KMS-11 (cell line): ENCODE measurements at regions not wholly inside any gene's neighbourhood (a gene's known extent, or its start where the extent isn't known, plus 50 kb on each side); places are given as distances from the start of the nearest gene placed in this dataset.

Experiments
- H2AFZ ChIP-seq: fragments of 200-600 bp; sonication (generic); 2 replicates; pipeline ENCODE4 v1.6.1; 2016; ENCODE audit warnings: antibody characterized with exemption, mixed run types, low read depth
- H3K27ac ChIP-seq: fragments of 200-600 bp; sonication (generic); 2 replicates; pipeline ENCODE4 v1.6.1; 2016; ENCODE audit warnings: mild to moderate bottlenecking, mixed run types
- H3K27me3 ChIP-seq: fragments of 200-600 bp; sonication (generic); 2 replicates; pipeline ENCODE4 v1.6.1; 2017; ENCODE audit warnings: mild to moderate bottlenecking, low read depth, mixed run types, moderate library complexity; ENCODE audit not compliant: insufficient read depth
- H3K36me3 ChIP-seq: fragments of 200-600 bp; sonication (generic); 2 replicates; pipeline ENCODE4 v1.6.1; 2017; ENCODE audit warnings: mild to moderate bottlenecking, mixed run types; ENCODE audit not compliant: insufficient read depth
- H3K4me1 ChIP-seq: fragments of 200-600 bp; sonication (generic); 2 replicates; pipeline ENCODE4 v1.6.1; 2016; ENCODE audit warnings: mild to moderate bottlenecking, low read depth, mixed run types; ENCODE audit not compliant: poor library complexity, severe bottlenecking
- H3K4me2 ChIP-seq: fragments of 200-600 bp; sonication (generic); 2 replicates; pipeline ENCODE4 v1.7.0; 2016; ENCODE audit warnings: mild to moderate bottlenecking, mixed run types
- H3K4me3 ChIP-seq: fragments of 200-600 bp; sonication (generic); IDR thresholded peaks from 2 replicates; pipeline ENCODE4 v1.6.1; 2017; ENCODE audit warnings: low read depth, low read length, mixed read lengths; ENCODE audit not compliant: insufficient read depth
- H3K79me2 ChIP-seq: fragments of 200-600 bp; sonication (generic); 2 replicates; pipeline ENCODE4 v1.6.1; 2016; ENCODE audit warnings: low read depth, mixed run types; ENCODE audit not compliant: insufficient read depth
- H3K9ac ChIP-seq: fragments of 200-600 bp; sonication (generic); 2 replicates; pipeline ENCODE4 v1.6.1; 2016; ENCODE audit warnings: mild to moderate bottlenecking, mixed run types
- H4K20me1 ChIP-seq: fragments of 200-600 bp; sonication (generic); 2 replicates; pipeline ENCODE4 v1.6.1; 2016; ENCODE audit warnings: mild to moderate bottlenecking, mixed run types; ENCODE audit not compliant: insufficient read depth
- TF ChIP-seq, protein P1 (sequence below): fragments of 200-600 bp; sonication (generic); conservative IDR thresholded peaks from 2 replicates; pipeline ENCODE4 v1.6.1; 2017; ENCODE audit warnings: low read depth, mild to moderate bottlenecking, antibody characterized with exemption, low read length, moderate library complexity, mixed read lengths

DNA sequence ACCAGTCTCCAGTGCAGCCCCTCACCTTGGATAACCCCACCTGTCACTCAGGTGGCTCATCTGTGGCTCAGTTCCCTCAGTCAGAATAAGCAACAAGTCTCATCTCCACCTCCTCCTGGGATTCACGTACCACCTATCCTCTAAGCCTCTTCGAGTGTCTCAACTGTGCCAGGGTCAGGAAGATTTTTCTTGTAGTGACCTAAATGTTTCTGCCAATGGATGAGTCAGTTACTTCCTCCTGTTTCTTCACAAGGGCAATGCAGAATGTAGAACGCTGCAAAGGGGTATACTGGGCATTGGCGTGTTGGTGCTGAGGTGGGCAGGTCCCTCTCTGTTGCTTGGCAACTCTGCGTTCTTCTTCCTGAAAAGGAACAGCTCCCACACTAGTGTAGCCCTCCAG, 213.3 kb upstream of the CXCR4 start:
- H3K79me2 ChIP-seq, result no peaks in the 10 kb centered on the region
- no peaks in the 10 kb centered on the region for H3K36me3 ChIP-seq
- H4K20me1 ChIP-seq, result no peaks in the 10 kb centered on the region
- no peak overlapping the region for H3K4me3 ChIP-seq
- no peak overlapping the region for H3K4me2 ChIP-seq
- no peak overlapping the region for H3K27ac ChIP-seq
- peaks cover 19% of the 10 kb centered on the region; the same call in 1 of the 2 replicates for H3K27me3 ChIP-seq
- no peak overlapping the region for H3K9ac ChIP-seq
- H3K4me1 ChIP-seq, result peaks cover 21% of the 10 kb centered on the region
- TF ChIP-seq, protein P1, sequence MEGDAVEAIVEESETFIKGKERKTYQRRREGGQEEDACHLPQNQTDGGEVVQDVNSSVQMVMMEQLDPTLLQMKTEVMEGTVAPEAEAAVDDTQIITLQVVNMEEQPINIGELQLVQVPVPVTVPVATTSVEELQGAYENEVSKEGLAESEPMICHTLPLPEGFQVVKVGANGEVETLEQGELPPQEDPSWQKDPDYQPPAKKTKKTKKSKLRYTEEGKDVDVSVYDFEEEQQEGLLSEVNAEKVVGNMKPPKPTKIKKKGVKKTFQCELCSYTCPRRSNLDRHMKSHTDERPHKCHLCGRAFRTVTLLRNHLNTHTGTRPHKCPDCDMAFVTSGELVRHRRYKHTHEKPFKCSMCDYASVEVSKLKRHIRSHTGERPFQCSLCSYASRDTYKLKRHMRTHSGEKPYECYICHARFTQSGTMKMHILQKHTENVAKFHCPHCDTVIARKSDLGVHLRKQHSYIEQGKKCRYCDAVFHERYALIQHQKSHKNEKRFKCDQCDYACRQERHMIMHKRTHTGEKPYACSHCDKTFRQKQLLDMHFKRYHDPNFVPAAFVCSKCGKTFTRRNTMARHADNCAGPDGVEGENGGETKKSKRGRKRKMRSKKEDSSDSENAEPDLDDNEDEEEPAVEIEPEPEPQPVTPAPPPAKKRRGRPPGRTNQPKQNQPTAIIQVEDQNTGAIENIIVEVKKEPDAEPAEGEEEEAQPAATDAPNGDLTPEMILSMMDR, result no peak
- no peak overlapping the region for H2AFZ ChIP-seq

DNA sequence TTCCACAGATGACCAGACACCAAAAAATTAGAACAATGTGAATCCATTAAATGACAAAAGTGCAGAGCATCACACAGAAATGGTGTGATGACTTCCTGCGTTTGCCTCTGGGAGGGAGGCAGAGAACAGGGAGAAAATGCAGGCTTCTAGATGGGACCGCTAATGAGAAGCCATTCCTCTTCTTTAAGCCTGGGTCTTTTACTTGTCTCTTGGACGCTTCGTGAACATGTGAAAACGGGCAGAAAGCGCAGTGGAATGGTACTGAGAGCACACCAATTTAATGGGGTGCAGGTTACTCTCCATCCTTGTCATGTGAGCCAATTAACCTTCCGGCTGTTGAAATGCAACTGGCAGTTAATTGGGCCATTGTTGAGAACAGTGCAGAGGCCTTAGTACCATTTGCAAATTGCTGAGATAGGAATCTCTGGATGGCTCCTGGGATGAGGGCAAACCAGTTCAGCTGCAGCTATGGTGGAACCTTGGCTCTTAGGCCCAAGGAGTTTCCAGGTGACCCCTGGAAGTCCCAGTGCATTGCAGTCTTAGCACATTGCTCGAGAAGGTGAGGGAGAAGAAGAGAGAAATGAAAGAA, 210.4 kb upstream of the CXCR4 start:
- Histone ChIP-seq H3K9ac (no peak overlapping the region), H4K20me1 (no peaks in the 10 kb centered on the region), H3K79me2 (no peaks in the 10 kb centered on the region), H3K4me3 (no peak overlapping the region), H3K27me3 (peaks cover 34% of the 10 kb centered on the region; the same call in 1 of the 2 replicates), H3K4me1 (peaks cover 27% of the 10 kb centered on the region), H3K36me3 (no peaks in the 10 kb centered on the region), H3K27ac (no peak overlapping the region), H2AFZ (no peak overlapping the region), H3K4me2 (peak overlapping the region; percentile 84)
- TF ChIP-seq, protein P1, result no peak

DNA sequence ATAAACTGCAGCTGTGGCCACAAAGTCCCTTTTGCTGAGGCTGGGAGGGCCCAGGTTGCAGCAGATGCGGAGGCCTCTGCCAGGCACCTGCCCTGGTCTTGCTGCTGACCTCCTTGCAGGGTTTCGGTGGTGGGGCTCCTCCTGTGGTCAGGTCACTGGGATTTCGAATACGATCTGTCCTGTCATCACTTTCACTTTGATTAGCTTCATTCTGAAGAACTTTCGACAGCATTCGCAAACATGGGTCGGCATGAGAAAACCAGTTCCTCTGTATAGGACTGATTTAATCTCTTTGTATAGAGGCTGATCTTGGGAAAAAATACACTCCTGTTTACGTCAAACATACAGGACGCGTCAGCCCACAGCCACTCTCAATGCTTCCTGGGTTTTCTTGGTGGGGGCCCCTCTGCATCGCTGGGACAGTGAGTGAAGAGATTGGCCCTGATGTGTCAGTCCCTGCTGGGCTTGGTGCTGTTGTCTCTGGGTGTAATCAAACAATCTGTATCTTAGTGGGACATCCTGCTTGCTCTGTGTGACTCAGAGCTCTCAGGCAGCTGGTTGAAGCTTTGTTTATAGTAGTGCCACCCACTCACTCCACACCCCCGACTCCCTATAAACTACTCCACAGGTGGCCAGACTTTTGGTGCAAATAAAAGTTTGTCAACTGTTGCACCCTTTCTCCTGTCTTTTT, 209.4 kb upstream of the CXCR4 start:
- TF ChIP-seq, protein P1, result no peak
- Histone ChIP-seq H2AFZ (no peak overlapping the region), H3K4me1 (peaks cover 27% of the 10 kb centered on the region)

DNA sequence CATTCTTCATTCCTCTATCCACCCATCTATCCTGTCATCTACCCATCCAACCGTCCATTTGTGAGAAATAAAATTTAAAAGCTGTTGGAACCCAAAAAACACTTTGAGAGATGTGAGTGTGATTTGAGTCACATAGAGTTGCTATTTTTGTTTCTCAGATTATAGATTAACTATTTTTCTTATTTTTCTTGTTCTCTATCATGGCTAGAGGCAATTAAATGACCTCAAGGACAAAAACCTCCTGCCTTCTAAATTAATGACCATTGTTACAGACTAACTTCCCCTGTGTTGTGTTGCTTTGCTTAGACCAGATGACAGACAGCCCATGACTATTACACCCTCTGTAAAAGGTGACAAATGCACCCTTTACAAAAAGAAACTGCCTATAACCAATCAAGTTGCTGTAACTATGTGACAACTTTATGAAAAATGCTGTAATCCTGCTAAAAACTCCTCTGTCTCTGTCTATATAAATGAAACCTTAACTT, 207.9 kb upstream of the CXCR4 start:
- TF ChIP-seq, protein P1, result no peak
- no peak overlapping the region for H3K4me3 ChIP-seq
- H2AFZ ChIP-seq, result no peak overlapping the region
- H3K4me2 ChIP-seq, result no peak overlapping the region
- no peak overlapping the region for H3K27ac ChIP-seq
- peaks cover 27% of the 10 kb centered on the region for H3K4me1 ChIP-seq
- H3K27me3 ChIP-seq, result peaks cover 41% of the 10 kb centered on the region; the same call in 1 of the 2 replicates
- H3K36me3 ChIP-seq, result no peaks in the 10 kb centered on the region
- H4K20me1 ChIP-seq, result no peaks in the 10 kb centered on the region
- no peak overlapping the region for H3K9ac ChIP-seq
- no peaks in the 10 kb centered on the region for H3K79me2 ChIP-seq

More for the DNA sequence above, 209.4 kb upstream of the CXCR4 start:
- Histone ChIP-seq H3K4me3 (no peak overlapping the region), H4K20me1 (no peaks in the 10 kb centered on the region), H3K4me2 (peak overlapping the region; percentile 84), H3K27ac (no peak overlapping the region), H3K9ac (no peak overlapping the region; the same call in 1 of the 2 replicates), H3K79me2 (no peaks in the 10 kb centered on the region), H3K36me3 (no peaks in the 10 kb centered on the region), H3K27me3 (peaks cover 41% of the 10 kb centered on the region; the same call in 1 of the 2 replicates)
